GM21515 (cell line): ENCODE measurements at regions not wholly inside any gene's neighbourhood (a gene's known extent, or its start where the extent isn't known, plus 50 kb on each side); places are given as distances from the start of the nearest gene placed in this dataset.

ENCODE experiments used
- ATAC-seq: cut with Tn5 transposase; IDR thresholded peaks from one replicate; pipeline ENCODE4 v1.9.1; 2021; ENCODE audit not compliant: unreplicated experiment

DNA sequence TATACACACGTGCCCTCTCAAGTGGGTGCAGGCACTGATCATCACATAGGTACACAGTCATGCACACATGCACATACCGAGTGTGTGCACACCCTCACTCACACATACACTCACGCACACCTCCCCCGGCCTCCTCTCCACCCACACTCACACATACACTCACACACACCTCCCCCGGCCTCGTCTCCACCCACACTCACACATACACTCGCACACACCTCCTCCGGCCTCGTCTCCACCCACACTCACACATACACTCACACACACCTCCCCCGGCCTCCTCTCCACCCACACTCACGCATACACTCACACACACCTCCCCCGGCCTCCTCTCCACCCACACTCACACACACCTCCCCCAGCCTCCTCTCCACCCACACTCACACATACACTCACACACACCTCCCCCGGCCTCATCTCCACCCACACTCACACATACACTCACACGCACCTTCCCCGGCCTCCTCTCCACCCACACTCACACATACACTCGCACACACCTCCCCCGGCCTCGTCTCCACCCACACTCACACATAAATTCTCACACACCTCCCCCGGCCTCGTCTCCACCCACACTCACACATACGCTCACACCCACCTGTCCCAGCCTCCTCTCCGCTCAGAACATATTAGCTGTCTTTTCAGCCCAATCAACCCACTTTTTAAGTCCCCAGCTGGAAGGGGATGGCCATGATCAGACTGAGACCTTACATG, 105.2 kb upstream of the VSTM2B start:
- no peak for ATAC-seq

DNA sequence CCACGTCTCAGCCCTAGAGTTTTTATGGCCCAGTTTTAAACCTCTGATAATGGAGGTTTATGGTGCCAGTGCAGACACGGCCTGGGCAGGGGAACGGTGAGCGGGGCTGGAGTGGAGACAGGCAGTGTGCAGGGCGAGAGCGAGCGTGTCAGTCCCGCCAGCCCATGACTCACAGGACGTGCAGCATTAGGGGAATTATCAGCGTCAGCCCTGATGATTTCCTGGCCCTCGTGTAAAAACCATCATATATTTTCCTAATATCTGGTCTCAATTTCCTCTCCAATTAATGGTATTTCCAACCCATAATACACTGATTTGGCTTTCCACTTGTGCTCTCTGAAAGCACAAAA, 104.6 kb upstream of the VSTM2B start:
- no peak for ATAC-seq

DNA sequence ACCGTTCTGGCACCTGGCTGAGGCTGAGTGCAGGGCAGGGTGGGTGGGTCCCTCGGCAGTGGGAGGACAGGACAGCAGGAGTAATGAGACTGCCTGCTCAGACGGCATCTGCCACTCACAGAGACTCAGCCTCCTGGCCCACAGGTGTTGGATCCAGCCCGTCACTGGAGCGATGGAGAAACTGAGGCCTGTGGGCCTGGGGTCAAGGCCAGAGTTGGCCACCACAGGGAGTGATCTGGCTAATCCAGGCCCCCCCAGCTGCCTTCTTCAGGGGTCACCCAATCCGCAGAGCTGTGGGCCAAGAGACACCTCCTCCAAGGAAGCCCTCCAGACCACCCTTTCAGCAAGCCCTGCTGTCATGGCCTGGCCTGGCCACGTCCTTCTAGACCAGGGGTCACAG, 103.7 kb upstream of the VSTM2B start:
- ATAC-seq = no peak

DNA sequence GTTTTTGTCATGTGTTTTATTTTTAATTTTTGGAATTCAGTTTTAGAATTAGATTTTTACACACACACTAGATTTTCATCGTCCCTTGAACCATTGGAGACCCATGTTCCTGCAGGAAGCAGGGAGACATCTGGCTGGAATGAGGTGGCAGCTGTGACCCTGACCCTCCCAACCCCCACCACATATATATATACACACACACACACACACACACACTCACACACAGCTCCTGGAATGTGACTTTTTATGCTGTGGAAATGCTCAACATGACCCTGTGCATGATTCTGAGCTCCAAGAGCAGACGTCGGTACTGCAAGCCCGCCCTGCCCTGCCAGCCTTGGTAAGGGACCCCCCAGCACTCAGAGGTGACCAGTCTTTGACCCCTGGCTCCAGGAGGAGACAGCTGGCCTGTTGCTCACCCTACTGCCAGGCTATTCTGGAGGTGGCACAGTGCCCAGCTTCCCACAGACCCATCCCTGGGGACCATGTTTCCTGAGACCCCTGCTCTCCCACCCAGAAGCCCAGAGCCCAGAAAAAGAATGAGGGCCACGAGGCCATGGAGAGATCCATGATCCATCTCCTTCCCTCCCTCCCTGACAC, 103.2 kb upstream of the VSTM2B start:
- ATAC-seq = no peak

DNA sequence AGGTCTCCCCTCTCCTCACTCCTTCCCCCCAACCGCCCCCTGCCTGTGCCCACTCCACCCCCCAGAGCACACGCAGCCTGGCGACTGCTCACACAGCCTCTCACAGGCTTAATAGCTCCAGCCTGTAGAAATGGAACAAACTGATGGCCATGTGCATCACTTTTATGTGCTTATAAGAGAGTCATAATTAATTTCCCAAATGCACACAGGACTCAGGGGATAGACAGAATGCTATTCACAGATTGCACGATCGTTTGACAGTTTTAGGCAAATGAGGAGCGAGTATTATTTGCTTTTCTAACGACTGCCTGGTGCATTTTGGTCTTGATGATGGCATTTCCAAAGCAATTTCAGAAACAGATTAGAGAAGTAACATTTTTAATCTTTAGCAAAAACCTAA, 97.7 kb upstream of the VSTM2B start:
- no peak for ATAC-seq

DNA sequence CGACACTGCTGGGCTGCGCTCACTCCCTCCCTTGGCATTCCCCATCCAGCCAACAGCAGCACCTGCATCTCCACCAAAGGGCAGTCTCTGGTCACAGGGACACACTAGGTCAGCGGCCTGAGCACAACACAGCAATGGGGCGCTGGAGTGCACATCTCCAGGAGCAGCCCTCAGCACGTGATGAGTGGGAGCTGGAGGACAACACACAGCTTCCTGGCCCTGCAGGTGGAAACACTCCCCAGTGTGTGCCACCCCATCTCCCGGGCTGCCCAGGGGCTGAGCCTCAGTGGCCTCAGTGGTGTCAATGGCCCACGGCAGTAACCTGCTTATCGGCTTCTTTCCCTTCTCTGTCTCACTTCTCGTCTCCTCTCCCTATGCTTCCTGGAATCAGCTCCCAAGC, 96.8 kb upstream of the VSTM2B start:
- no peak for ATAC-seq

DNA sequence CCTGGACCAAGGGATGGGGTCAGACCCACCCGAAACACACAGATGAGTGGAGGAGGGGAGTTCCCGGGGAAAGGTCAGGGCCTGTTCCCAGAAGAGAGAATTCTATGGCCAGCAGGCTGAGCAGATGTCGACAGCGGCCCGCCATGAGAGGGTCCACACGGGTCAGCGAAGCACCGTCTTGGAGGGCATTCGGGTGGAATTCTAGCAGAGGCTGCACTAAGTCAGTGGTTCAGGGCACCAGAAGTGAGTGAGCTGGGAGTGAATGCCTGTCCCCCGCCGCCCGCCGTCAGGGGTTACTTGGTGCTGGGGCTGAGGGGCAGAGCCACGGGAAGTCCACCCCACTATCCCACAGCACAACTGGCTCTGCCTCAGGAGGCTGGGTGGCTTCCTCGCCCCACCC, 96.2 kb upstream of the VSTM2B start:
- ATAC-seq = no peak

DNA sequence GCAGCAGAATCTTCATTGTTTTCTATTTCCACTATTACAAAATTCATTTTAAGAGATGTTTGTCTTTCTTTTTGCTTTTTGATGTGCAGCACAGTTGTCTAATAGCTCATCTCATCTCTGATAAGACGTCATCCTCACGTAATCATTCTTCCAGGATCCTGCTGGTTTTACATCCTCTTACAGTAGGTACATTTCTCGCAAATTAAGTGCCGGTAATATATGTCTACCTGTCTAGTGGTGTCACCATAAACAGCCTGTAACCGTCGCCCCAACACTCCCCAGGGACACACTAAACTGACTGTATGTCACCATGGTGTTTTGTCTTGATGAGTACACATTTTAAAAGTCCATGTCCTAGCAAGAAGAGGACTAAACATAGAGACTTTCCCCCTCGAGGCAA, 94.5 kb upstream of the VSTM2B start:
- ATAC-seq = no peak

DNA sequence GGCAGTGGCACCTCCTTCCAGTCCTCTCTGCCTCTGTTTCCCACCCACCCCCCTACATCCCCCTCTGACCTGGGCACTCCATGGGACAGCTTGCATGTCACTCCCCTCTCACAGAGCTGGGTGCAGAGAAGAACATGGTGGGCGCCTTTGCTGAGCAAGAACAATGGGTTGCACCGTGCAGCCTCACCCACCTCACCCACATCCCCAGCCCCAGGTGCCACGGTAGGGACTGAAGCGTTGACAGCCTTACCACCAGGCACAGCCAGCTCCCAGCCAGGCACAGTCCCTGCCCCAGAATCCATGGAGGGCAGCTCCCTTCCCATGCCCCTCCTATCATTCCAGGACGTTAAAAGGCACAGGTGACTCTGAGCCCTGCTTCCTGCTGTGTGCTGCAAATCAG, 93.1 kb upstream of the VSTM2B start:
- ATAC-seq = no peak

DNA sequence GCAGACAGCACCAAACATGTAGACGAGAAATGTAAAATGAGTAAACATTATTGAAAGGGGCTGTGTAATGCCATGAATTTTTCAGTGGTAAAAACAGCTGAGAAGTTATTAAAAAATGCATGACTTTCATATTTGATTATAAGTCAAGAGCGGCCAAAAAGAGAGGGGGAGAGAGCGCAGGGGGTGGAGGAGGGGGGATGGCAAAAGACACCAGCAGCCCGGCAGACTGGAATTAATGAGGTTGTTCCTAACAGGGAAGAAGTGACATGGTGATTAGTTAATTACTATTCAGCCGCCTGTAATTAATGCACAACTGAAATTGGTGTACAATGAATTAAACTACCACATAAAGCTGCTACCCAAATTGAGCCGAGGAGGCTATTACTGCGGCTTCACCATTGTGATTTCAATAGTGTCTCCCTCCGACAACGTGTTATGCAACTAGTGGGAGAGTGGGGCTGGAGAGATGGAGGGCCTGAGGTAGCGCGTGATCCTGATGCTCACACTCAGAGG, 89.1 kb upstream of the VSTM2B start:
- ATAC-seq = no peak

DNA sequence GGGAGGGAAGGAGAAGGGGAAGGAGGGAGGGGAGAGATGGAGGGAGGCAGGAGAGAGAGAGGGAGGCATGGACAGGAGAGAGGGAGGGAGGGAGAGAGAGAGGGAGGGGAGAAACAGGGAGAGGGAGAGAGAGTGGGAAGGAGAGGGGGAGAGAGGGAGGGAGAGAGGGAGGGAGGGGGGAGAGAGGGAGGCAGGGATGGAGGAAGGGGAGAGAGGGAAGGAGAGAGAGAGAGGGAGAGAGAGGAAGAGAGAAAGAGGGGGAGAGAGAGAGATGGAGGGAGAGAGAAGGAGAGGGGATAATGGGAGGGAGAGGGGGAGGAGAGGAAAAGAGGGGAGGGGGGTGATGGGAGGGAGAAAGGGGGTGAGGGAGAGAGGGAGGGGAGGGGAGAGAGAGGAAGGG, 86.8 kb upstream of the VSTM2B start:
- no peak for ATAC-seq

DNA sequence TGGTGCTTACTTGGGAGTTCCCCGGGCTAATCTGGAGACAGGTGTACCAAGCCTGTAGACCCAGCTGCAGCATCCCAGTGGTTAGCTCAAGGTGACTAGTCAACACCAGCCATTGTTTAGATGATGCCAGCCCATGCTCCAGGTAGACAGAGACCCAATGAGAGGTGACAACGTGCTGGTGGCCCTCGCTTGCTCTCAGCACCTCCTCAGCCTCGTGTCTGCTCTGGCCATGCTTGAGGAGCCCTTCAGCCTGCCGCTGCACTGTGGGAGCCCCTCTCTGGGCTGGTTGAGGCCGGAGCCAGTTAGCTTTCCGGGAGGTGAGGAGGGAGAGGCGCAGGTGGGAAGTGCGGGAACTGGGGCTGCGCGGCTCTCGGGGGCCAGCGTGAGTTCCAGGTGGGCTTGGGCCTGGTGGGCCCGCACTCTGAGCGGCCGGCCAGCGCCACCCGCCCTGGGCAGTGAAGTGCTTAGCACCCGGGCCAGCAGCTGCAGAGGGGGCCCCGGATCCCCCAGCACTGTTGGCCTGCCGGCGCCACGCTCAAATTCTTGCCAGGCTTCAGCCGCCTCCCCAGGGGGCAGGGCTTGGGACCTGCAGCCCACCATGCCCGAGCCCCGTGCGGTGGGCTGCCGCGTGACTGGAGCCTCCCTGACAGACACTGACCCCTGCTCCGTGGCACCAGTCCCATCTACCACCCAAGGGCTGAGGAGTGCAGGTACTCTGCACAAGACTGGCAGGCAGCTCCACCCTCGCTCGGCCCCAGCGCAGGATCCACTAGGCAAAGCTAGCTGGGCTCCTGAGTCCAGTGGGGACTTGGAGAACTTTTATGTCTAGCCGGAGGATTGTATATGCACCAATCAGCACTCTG, 85.9 kb upstream of the VSTM2B start:
- no peak for ATAC-seq

DNA sequence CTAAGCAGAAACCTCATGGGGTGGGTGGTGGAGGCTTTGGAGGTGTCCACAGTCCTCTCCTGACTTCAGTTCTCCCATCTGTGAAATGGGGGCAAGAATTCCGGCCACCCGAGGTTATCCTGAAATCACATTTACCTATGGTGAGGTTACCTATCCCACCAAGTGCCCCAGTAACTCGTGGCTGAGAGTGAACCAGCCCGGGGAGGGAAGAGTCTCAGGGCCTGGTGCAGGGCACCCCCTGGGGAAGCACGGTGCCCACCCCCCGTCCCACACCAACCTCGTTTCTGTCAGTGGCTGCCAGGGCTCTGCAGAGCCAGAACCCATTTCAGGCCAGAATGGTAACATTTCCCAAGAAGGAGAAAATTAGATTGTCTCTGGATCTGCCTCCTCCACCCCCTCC, 83.7 kb upstream of the VSTM2B start:
- no peak for ATAC-seq

DNA sequence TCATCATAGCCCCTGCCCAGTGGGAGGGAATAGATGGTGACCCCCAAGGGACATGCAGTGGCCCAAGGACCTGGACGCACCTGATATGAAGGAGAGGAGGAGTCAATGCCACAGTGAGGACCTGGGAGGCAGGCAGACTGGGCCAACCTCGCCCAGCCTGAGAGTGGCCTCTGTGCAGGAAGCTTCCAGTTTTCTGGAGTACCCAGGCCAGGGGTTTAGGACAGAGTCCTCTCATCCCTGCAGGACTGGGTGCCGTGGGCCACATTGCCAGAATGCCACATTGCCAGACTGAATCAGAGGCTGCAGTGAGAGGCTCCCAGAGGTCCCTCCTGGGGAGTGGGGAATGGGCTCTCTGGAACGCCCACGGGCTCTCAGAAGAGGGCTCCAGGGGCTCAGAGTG, 82.9 kb upstream of the VSTM2B start:
- no peak for ATAC-seq

DNA sequence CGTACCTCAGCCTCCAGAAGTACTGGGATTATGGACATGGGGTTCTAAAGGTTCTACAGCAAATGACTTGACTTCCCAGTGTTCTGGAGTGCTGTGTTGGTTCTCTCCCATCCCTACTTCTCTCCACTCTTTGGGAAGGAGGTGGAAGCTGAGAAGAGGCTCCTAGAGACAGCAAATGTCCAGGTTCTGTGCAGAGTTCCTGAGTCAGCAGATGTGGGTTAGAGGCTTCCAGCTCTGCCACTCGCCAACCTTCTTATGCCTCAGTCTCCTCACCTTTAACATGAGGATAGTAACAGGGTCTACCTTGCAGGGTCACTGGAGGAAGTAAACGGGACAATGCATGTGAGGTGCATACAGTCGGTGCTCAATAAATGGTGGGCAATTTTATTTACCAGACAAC, 80.5 kb upstream of the VSTM2B start:
- ATAC-seq = no peak

DNA sequence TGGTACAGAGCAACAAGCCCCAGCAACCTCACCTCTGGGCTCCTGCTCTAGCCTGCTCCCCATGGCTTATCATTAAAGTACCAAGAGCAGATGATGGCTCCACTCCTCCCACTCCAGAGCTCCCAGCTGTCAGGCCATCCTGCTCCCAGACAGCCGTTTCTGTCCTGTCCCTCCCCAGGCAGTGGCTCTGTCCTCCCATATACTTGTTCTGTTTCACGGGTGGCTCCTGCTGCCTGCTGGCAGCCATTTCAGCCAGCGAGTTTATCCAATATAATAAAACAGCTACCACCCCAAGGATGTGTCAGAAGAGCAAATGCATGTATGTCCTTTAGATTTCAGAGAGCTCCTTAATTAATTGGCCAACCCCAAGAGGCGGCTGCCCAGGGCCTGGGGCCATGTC, 79.4 kb upstream of the VSTM2B start:
- no peak for ATAC-seq

DNA sequence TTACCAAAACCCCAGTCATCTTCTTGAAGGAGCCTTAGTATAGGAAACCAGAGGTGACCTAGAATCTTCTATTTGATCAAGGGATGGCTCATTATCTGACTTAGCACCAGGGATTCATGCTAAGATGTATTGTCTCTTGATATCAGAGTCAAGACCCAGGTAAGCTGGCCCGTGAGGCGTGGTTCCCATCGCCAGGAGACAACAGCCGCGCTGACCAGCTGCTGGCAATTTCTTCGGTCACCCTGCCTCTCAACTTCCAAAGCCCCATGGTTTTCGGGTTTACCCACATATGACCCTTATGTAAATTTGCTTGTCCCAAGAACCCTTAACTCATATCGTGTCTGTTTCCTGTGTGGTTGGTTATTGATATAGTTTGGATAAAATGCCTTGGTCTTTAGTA, 77.7 kb upstream of the VSTM2B start:
- ATAC-seq = no peak

DNA sequence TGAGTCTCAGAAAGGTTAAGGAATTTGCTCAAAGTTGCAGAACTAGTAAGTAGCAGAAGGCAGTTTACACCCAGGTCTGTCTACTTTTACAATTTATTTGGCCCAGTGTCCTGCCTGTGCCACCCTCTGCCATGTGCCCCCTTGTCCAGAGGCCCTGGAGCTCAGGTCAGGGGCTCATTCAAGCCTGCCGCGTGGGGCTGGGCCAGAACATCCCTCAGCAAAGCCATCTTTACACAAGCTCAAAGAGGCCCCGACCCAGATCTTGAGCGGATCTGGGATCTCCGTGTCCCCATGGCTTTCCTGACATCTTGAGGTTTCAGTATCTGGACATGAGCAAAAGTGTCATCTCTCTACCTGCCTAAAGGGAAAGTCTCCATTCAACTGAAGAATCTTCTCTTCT, 76.4 kb upstream of the VSTM2B start:
- no peak for ATAC-seq

DNA sequence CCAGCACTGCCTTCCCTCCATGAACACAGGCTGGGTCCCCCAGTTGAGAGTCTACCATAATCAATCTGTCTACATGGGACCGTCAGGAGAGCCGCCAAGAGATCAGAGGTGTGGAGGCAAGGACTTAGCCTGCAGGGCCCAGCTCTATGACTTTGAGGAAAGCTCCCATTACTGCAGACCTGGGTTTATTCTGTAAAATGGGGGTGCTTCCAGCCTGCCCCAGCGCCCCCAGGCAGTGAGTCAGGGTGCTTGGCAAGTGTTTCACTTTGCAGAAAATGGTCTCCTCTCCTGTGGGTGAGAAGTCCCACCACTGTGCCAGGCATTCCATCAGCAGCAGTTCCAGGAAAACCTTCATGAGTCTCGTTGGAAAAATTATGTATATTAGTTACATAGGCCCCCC, 75.5 kb upstream of the VSTM2B start:
- ATAC-seq = no peak

DNA sequence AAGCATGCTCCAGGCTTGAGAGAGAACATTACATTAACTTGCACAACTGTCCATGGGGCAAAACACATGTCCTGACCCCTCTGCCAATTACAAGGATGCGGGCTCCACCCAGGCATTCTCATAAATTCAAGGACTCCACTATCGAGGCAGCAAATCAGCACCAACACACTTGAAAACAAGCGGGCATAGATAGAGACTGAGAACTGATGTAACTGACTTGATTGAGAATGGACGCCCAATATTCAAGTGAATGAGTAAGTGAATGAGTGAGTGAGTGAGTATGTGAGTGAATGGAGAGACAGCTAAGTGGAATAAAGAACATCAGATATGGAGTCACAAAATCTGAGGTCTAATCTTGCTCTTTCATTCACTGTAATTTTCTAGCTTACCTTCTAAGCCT, 75.0 kb upstream of the VSTM2B start:
- no peak for ATAC-seq

DNA sequence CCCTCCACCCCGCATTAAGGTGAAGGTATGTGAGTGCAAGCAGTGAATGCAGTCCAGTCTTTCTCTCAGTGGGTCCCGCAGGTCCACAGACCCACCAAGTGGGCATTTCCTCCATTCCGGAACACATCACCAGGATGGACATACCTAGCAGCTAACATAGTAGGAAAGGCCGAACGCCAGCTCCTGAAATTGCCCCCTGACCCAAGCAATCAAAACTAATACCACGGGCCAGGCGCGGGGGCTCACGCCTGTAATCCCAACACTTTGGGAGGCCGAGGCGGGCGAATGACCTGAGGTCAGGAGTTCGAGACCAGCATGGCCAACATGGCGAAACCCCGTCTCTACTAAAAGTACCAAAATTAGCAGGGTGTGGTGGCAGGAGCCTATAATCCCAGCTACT, 71.7 kb upstream of the VSTM2B start:
- no peak for ATAC-seq

DNA sequence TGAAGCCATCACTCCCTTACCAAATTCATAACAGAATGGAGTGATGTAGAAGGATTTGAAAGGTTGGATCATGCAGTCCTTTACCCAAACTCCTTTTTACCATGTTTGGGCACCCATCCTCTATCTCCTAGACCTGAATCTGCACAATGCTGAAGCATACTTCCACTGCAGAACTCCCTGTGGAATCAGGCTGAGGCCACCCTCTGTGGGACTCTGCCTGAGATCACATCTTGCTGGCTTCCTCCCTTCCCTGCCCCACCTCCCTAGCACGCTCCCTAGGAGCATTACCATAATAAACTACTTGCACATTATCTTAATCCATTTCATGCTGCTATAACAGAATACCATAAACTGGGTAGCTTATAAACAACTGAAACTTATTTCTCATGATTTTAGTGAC, 68.4 kb upstream of the VSTM2B start:
- ATAC-seq = no peak
